K562 (cell line): ENCODE measurements at regions not wholly inside any gene's neighbourhood (a gene's known extent, or its start where the extent isn't known, plus 50 kb on each side); places are given as distances from the start of the nearest gene placed in this dataset.

ENCODE experiments used
- ATAC-seq: fragments of 200-7000 bp; cut with Tn5 transposase; 3 replicates; pipeline ENCODE4 v1.9.1; 2020; ENCODE audit warnings: moderate library complexity
- BruUV-seq: library from RNA; stranded (reverse); fragments of 400-500 nt; replicated peaks from 2 replicates; lab custom pipeline; 2021; lab: Mats Ljungman, UMichigan
- CTCF ChIA-PET: fragments of 300-600 bp; formaldehyde crosslinking; extraction: SDS; loops from one replicate; lab custom pipeline; 2021; ENCODE audit warnings: low intra/inter-chr PET ratio; lab: Yijun Ruan, JAX
- POLR2A ChIA-PET: fragments of 300-600, 350-650 bp; sonication (Branson Sonifier 250); formaldehyde crosslinking; extraction: SDS; loops from one replicate; lab custom pipeline; 2021; ENCODE audit warnings: antibody characterized with exemption, inconsistent platforms; lab: Yijun Ruan, JAX
- DNase-seq, 4 experiments: peaks; one replicate each; pipeline versions ENCODE4 v3.0.0 to v3.0.0-alpha.2; 2011 to 2018; ENCODE audit warnings: low spot score in 3 of 4, mixed read lengths in 3 of 4; ENCODE audit errors: extremely low read depth in 1 of 4
- FAIRE-seq: peaks from 2 replicates; lab custom pipeline; 2011; peaks lifted over from hg19 to GRCh38; lab: Jason Lieb, UNC
- H2AFZ ChIP-seq: 2 replicates; pipeline ENCODE4 v1.6.0; 2011; ENCODE audit warnings: low read depth, low read length, control low read depth, inconsistent platforms
- H3K27ac ChIP-seq: fragments of 200-600 bp; 3 replicates; pipeline ENCODE4 v1.8.0; 2011; ENCODE audit warnings: low read depth, mild to moderate bottlenecking, control low read depth, inconsistent platforms, low read length, moderate library complexity, mixed read lengths; ENCODE audit errors: extremely low read depth
- H3K27me3 ChIP-seq, 2 experiments: fragments of 300-600 bp in 1 of 2; 2 replicates in 1 of 2; 3 replicates in 1 of 2; pipeline versions ENCODE4 v1.6.0 to v1.8.0; 2011; ENCODE audit warnings: inconsistent platforms in 2 of 2, low read length in 2 of 2, mild to moderate bottlenecking in 1 of 2, mixed read lengths in 1 of 2, moderate library complexity in 1 of 2; ENCODE audit not compliant: control insufficient read depth in 2 of 2, insufficient read depth in 2 of 2
- H3K36me3 ChIP-seq: fragments of 300-600 bp; 3 replicates; pipeline ENCODE4 v1.8.0; 2011; ENCODE audit warnings: mild to moderate bottlenecking, low read length, inconsistent platforms; ENCODE audit not compliant: control insufficient read depth, insufficient read depth
- H3K4me1 ChIP-seq, 2 experiments: fragments of 200-600 bp in 1 of 2; replicated peaks in 1 of 2; 2 replicates in 1 of 2; 3 replicates in 1 of 2; pipeline versions ENCODE4 v1.5.1 to v1.8.0; 2011; ENCODE audit warnings: inconsistent platforms in 2 of 2, low read length in 2 of 2, mild to moderate bottlenecking in 1 of 2, mixed read lengths in 1 of 2, moderate library complexity in 1 of 2; ENCODE audit not compliant: control insufficient read depth in 2 of 2, insufficient read depth in 2 of 2
- H3K4me2 ChIP-seq: 2 replicates; pipeline ENCODE4 v1.6.1; 2011; ENCODE audit warnings: low read length, control low read depth, inconsistent platforms, mixed read lengths; ENCODE audit not compliant: insufficient read depth
- H3K4me3 ChIP-seq: fragments of 200-600 bp; sonication (generic), shearing (Covaris generic); 2 replicates; pipeline ENCODE4 v1.5.1; 2016; ENCODE audit warnings: control low read depth, inconsistent platforms
- H3K79me2 ChIP-seq: fragments of 200-600 bp; 3 replicates; pipeline ENCODE4 v1.8.0; 2011; ENCODE audit warnings: low read length, inconsistent platforms; ENCODE audit not compliant: control insufficient read depth, insufficient read depth
- H3K9ac ChIP-seq, 2 experiments: 2 replicates each; pipeline versions ENCODE4 v1.6.0 to v1.6.1; 2011; ENCODE audit warnings: low read depth in 2 of 2, low read length in 2 of 2, control low read depth in 1 of 2, inconsistent platforms in 1 of 2, mild to moderate bottlenecking in 1 of 2, mixed read lengths in 1 of 2; ENCODE audit not compliant: insufficient read depth in 1 of 2
- H3K9me1 ChIP-seq: one replicate; pipeline ENCODE4 v1.6.0; 2011; ENCODE audit warnings: inconsistent platforms, mild to moderate bottlenecking, low read length, moderate library complexity; ENCODE audit not compliant: control insufficient read depth, insufficient read depth
- H3K9me3 ChIP-seq: replicated peaks from 2 replicates; pipeline ENCODE4 v1.5.1; 2011; ENCODE audit warnings: low read depth, low read length, inconsistent platforms; ENCODE audit not compliant: control insufficient read depth, insufficient read depth
- H4K20me1 ChIP-seq: replicated peaks from 2 replicates; pipeline ENCODE4 v1.6.1; 2011; ENCODE audit warnings: low read length, inconsistent platforms, mixed read lengths; ENCODE audit not compliant: control insufficient read depth, insufficient read depth
- CGGBP1 ChIP-seq: fragments of 250-450 bp; sonication (Bioruptor Pico); IDR thresholded peaks from 2 replicates; pipeline ENCODE4 v1.9.0; 2021; ENCODE audit warnings: mild to moderate bottlenecking
- NFRKB ChIP-seq: fragments of 450-650 bp; IDR thresholded peaks from 2 replicates; pipeline ENCODE4 v1.6.1; 2016; ENCODE audit warnings: low read depth
- NR3C1 ChIP-seq: sonication (generic); formaldehyde crosslinking; IDR thresholded peaks from 2 replicates; pipeline ENCODE4 v1.8.1; 2022; ENCODE audit warnings: missing genetic modification reagents
- SAFB ChIP-seq: fragments of 200-400 bp; formaldehyde crosslinking; IDR thresholded peaks from 2 replicates; pipeline ENCODE4 v1.6.1; 2017; ENCODE audit warnings: low read depth, low read length, borderline replicate concordance
- SMARCA4 ChIP-seq: fragments of 450-650 bp; IDR thresholded peaks from 2 replicates; pipeline ENCODE4 v1.6.1; 2016
- THRB ChIP-seq: fragments of 450-650 bp; formaldehyde crosslinking; conservative IDR thresholded peaks from 2 replicates; pipeline ENCODE4 v1.4.0; 2022; ENCODE audit warnings: mild to moderate bottlenecking, missing genetic modification characterization
- YY1 ChIP-seq, 3 experiments: IDR thresholded peaks; 2 replicates each; pipeline ENCODE4 v1.6.1; 2011; ENCODE audit warnings: low read length in 2 of 3, mild to moderate bottlenecking in 2 of 3, moderate library complexity in 2 of 3, borderline replicate concordance in 1 of 3, control low read depth in 1 of 3, low read depth in 1 of 3; ENCODE audit not compliant: insufficient read depth in 3 of 3, insufficient replicate concordance in 2 of 3, control insufficient read depth in 1 of 3, insufficient read length in 1 of 3; ENCODE audit errors: extremely low read depth in 1 of 3
- ZEB2 ChIP-seq: fragments of 450-650 bp; IDR thresholded peaks from 2 replicates; pipeline ENCODE4 v1.6.1; 2016
- WGBS: fragments of 100-300 bp; shearing (Covaris generic); methylation state at CpG from one replicate; pipeline ENCODE4 v1.1.6; 2016; ENCODE audit warnings: low coverage, mixed read lengths; ENCODE audit not compliant: insufficient coverage; ENCODE audit errors: missing lambda C conversion rate; 5-methylcytosine and 5-hydroxymethylcytosine counted together
- in situ Hi-C: fragments of 300-500 bp; cut with MboI; formaldehyde crosslinking; loops from 4 replicates; pipeline ENCODE4 v1.15.0; 2018; ENCODE audit warnings: inconsistent platforms, mixed read lengths
- intact Hi-C: fragments of 100-400 bp; cut with micrococcal nuclease; formaldehyde crosslinking; loops from 2 replicates; pipeline ENCODE4 v1.14.2; 2022
- TF ChIP-seq, protein P1 (sequence below): sonication (generic); formaldehyde crosslinking; IDR thresholded peaks from 2 replicates; pipeline ENCODE4 v1.8.0; 2022; ENCODE audit warnings: mild to moderate bottlenecking, missing genetic modification reagents

GRCh38 chr12:68094645-68095395, 64.7 kb downstream of the IFNG start:
- in situ Hi-C loops (no loop called here), intact Hi-C loops (no loop called here)
- no TSS peak for BruUV-seq
- no peak for DNase-seq
- H3K36me3 ChIP-seq = no peaks in the 10 kb centered on the region
- no peak overlapping the region for H2AFZ ChIP-seq
- no peak for FAIRE-seq
- no peaks in the 10 kb centered on the region for H3K9me1 ChIP-seq
- H3K4me3 ChIP-seq = no peak overlapping the region
- no peaks in the 10 kb centered on the region for H3K4me1 ChIP-seq
- CTCF ChIA-PET = no interaction called here
- POLR2A ChIA-PET = no interaction called here
- WGBS = 4% methylated on average over 6 of the region's 6 CpGs
- H3K9me3 ChIP-seq = peaks cover 2% of the 10 kb centered on the region; the same call in 1 of the 2 replicates
- no peak for ATAC-seq
- H3K79me2 ChIP-seq = no peaks in the 10 kb centered on the region
- no peak for TF ChIP-seq NFRKB
- TF ChIP-seq, protein P1, sequence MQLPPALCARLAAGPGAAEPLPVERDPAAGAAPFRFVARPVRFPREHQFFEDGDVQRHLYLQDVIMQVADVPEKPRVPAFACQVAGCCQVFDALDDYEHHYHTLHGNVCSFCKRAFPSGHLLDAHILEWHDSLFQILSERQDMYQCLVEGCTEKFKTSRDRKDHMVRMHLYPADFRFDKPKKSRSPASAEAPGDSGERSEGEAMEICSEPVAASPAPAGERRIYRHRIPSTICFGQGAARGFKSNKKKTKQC (CRISPR knock-in tag) = no peak
- no peak for TF ChIP-seq SAFB
- no peak for TF ChIP-seq CGGBP1
- TF ChIP-seq THRB (CRISPR knock-in tag) = no peak
- no peak for TF ChIP-seq NR3C1 (CRISPR knock-in tag)
- TF ChIP-seq ZEB2 = no peak
- TF ChIP-seq SMARCA4 = no peak
- no peak for TF ChIP-seq YY1 (IDR thresholded peaks at IDR 0.05; ENCODE audit: borderline replicate concordance in 1 of 3, control insufficient read depth in 1 of 3, extremely low read depth in 1 of 3, insufficient read depth in 3 of 3, insufficient read length in 1 of 3, insufficient replicate concordance in 2 of 3, low read depth in 1 of 3, low read length in 2 of 3)
- TF ChIP-seq, all 486 proteins: peak for 0
- no peak overlapping the region for H3K27ac ChIP-seq
- H3K27me3 ChIP-seq = no peaks in the 10 kb centered on the region
- no peak overlapping the region for H3K4me2 ChIP-seq
- H3K9ac ChIP-seq = no peak overlapping the region
- no peaks in the 10 kb centered on the region for H4K20me1 ChIP-seq
